Mesenchymal stem cell (in vitro differentiated cells and primary cell): ENCODE measurements at regions not wholly inside any gene's neighbourhood (a gene's known extent, or its start where the extent isn't known, plus 50 kb on each side); places are given as distances from the start of the nearest gene placed in this dataset.

ENCODE experiments used
- DNase-seq: peaks from one replicate; pipeline ENCODE4 v3.0.0-alpha.2; 2013
- H2AFZ ChIP-seq: one replicate; pipeline ENCODE4 v1.6.1; 2013; ENCODE audit warnings: low read depth, mild to moderate bottlenecking, control low read depth, inconsistent platforms, low read length, moderate library complexity
- H2AK5ac ChIP-seq: 2 replicates; pipeline ENCODE4 v1.6.1; 2013; ENCODE audit warnings: low read length, moderate library complexity, mild to moderate bottlenecking, inconsistent platforms; ENCODE audit not compliant: severe bottlenecking
- H2BK120ac ChIP-seq: one replicate; pipeline ENCODE4 v1.6.1; 2013; ENCODE audit warnings: low read depth, mild to moderate bottlenecking, inconsistent platforms, low read length, moderate library complexity
- H2BK12ac ChIP-seq, 2 experiments: one replicate each; pipeline ENCODE4 v1.6.1; 2013; ENCODE audit warnings: inconsistent platforms in 2 of 2, low read length in 2 of 2, mild to moderate bottlenecking in 2 of 2, moderate library complexity in 2 of 2, control low read depth in 1 of 2
- H2BK15ac ChIP-seq: one replicate; pipeline ENCODE4 v1.6.1; 2013; ENCODE audit warnings: mild to moderate bottlenecking, low read depth, inconsistent platforms; ENCODE audit not compliant: poor library complexity, severe bottlenecking
- H2BK5ac ChIP-seq: 2 replicates; pipeline ENCODE4 v1.6.1; 2013; ENCODE audit warnings: low read depth, mild to moderate bottlenecking, low read length, control low read depth, inconsistent platforms; ENCODE audit not compliant: poor library complexity, severe bottlenecking
- H3K14ac ChIP-seq, 2 experiments: one replicate each; pipeline ENCODE4 v1.6.1; 2013; ENCODE audit warnings: inconsistent platforms in 2 of 2, low read length in 2 of 2, control low read depth in 1 of 2, mild to moderate bottlenecking in 1 of 2, moderate library complexity in 1 of 2
- H3K18ac ChIP-seq, 2 experiments: one replicate each; pipeline ENCODE4 v1.6.1; 2013; ENCODE audit warnings: inconsistent platforms in 2 of 2, low read length in 2 of 2, control low read depth in 1 of 2, low read depth in 1 of 2, mild to moderate bottlenecking in 1 of 2
- H3K23ac ChIP-seq, 2 experiments: one replicate each; pipeline ENCODE4 v1.6.1; 2013; ENCODE audit warnings: inconsistent platforms in 2 of 2, low read length in 2 of 2, mild to moderate bottlenecking in 2 of 2, moderate library complexity in 2 of 2, control low read depth in 1 of 2
- H3K27ac ChIP-seq: 2 replicates; pipeline ENCODE4 v1.5.1; 2013; ENCODE audit warnings: mild to moderate bottlenecking, moderate library complexity, low read length, control low read depth, inconsistent platforms; ENCODE audit not compliant: poor library complexity, severe bottlenecking
- H3K27me3 ChIP-seq, 2 experiments: 2 replicates each; pipeline versions ENCODE4 v1.6.1 to v1.7.0; 2013; ENCODE audit warnings: low read length in 2 of 2, mild to moderate bottlenecking in 2 of 2, moderate library complexity in 2 of 2, control low read depth in 1 of 2, inconsistent platforms in 1 of 2; ENCODE audit not compliant: control insufficient read depth in 1 of 2, insufficient read depth in 1 of 2
- H3K36me3 ChIP-seq, 2 experiments: 2 replicates each; pipeline versions ENCODE4 v1.6.1 to v1.7.0; 2013; ENCODE audit warnings: low read length in 2 of 2, control low read depth in 1 of 2, inconsistent platforms in 1 of 2, low read depth in 1 of 2, mild to moderate bottlenecking in 1 of 2; ENCODE audit not compliant: insufficient read depth in 2 of 2, control insufficient read depth in 1 of 2
- H3K4ac ChIP-seq, 2 experiments: one replicate each; pipeline ENCODE4 v1.6.1; 2013; ENCODE audit warnings: inconsistent platforms in 2 of 2, low read length in 2 of 2, mild to moderate bottlenecking in 2 of 2, moderate library complexity in 2 of 2, control low read depth in 1 of 2, low read depth in 1 of 2
- H3K4me1 ChIP-seq: 2 replicates; pipeline ENCODE4 v1.6.1; 2013; ENCODE audit warnings: low read depth, low read length, control low read depth; ENCODE audit not compliant: control insufficient read depth, insufficient read depth
- H3K4me2 ChIP-seq: 2 replicates; pipeline ENCODE4 v1.6.1; 2013; ENCODE audit warnings: low read length, mild to moderate bottlenecking, inconsistent platforms; ENCODE audit not compliant: poor library complexity, severe bottlenecking
- H3K4me3 ChIP-seq, 2 experiments: 2 replicates each; pipeline versions ENCODE4 v1.5.1 to v1.7.0; 2013; ENCODE audit warnings: low read length in 2 of 2, mild to moderate bottlenecking in 2 of 2, control low read depth in 1 of 2, low read depth in 1 of 2; ENCODE audit not compliant: insufficient read depth in 1 of 2
- H3K79me1 ChIP-seq: replicated peaks from 2 replicates; pipeline ENCODE4 v1.6.1; 2013; ENCODE audit warnings: mild to moderate bottlenecking, control low read depth, low read length, inconsistent platforms; ENCODE audit not compliant: poor library complexity, severe bottlenecking
- H3K9ac ChIP-seq: 2 replicates; pipeline ENCODE4 v1.7.0; 2013; ENCODE audit warnings: mild to moderate bottlenecking, low read length, moderate library complexity
- H3K9me3 ChIP-seq: 2 replicates; pipeline ENCODE4 v1.7.0; 2013; ENCODE audit warnings: mild to moderate bottlenecking, low read length; ENCODE audit not compliant: control insufficient read depth
- H4K8ac ChIP-seq: one replicate; pipeline ENCODE4 v1.6.1; 2013; ENCODE audit warnings: inconsistent platforms, mild to moderate bottlenecking, low read length, moderate library complexity
- H4K91ac ChIP-seq: one replicate; pipeline ENCODE4 v1.6.1; 2013; ENCODE audit warnings: mild to moderate bottlenecking, low read length, inconsistent platforms
- WGBS: methylation state at CpG from one replicate; pipeline ENCODE4 v1.1.7; 2013; ENCODE audit warnings: mixed read lengths; 5-methylcytosine and 5-hydroxymethylcytosine counted together

- Histone ChIP-seq H3K4me1 (no peaks in the 10 kb centered on the region), H3K27me3 (no peaks in the 10 kb centered on the region), H3K4me3 (no peak overlapping the region), H3K4me2 (no peak overlapping the region), H3K23ac (no peak overlapping the region), H3K27ac (no peak overlapping the region), H3K9ac (no peak overlapping the region), H2BK5ac (no peak overlapping the region), H3K9me3 (no peaks in the 10 kb centered on the region), H3K18ac (no peak overlapping the region), H3K36me3 (no peaks in the 10 kb centered on the region), H2BK15ac (no peak overlapping the region), H4K8ac (no peak overlapping the region), H2AK5ac (no peak overlapping the region), H2BK120ac (no peak overlapping the region), H3K14ac (no peak overlapping the region), H3K4ac (no peak overlapping the region), H3K79me1 (no peaks in the 10 kb centered on the region), H2BK12ac (no peak overlapping the region), H4K91ac (no peak overlapping the region), H2AFZ (no peak overlapping the region)
- 100% methylated on average over 2 of the region's 2 CpGs for WGBS
- DNase-seq: no peak
These were observed 1192.8 kb downstream of the FLRT2 start for GRCh38 chr14:86722612-86723253.

DNA sequence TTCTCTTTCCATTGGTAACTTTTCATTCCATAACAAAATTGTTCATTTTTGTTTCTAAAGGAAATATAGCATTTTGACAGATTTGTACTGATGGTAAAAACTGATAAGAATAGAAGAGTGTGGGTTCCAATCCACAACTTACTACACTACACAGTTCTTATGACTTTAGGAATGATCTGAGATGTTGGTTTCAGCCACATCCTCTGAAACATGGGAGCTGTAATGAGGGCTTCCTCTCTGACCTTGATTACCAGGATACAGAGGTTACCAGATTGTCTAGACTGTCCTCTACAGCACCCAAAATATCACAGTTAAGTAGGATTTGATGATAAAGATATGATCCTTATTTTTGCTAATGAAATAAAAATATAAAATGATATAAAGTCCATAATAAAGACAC, 1184.6 kb downstream of the FLRT2 start:
- Histone ChIP-seq H3K4me3 (no peak overlapping the region), H2BK15ac (no peak overlapping the region), H2BK5ac (no peak overlapping the region), H3K79me1 (no peaks in the 10 kb centered on the region), H3K4me1 (no peaks in the 10 kb centered on the region), H2AK5ac (no peak overlapping the region), H3K27ac (no peak overlapping the region), H3K27me3 (no peaks in the 10 kb centered on the region), H3K14ac (no peak overlapping the region), H3K23ac (no peak overlapping the region), H3K9ac (no peak overlapping the region), H3K4ac (no peak overlapping the region), H4K8ac (no peak overlapping the region), H3K18ac (no peak overlapping the region), H2BK12ac (no peak overlapping the region), H2AFZ (no peak overlapping the region), H4K91ac (no peak overlapping the region), H3K4me2 (no peak overlapping the region), H3K36me3 (no peaks in the 10 kb centered on the region), H3K9me3 (no peaks in the 10 kb centered on the region), H2BK120ac (no peak overlapping the region)
- no peak for DNase-seq

GRCh38 chr14:86714153-86714552, 1184.2 kb downstream of the FLRT2 start:
- Histone ChIP-seq H3K4me1 (no peaks in the 10 kb centered on the region), H3K4me2 (no peak overlapping the region), H2BK5ac (no peak overlapping the region), H2AFZ (no peak overlapping the region), H3K79me1 (no peaks in the 10 kb centered on the region), H3K14ac (no peak overlapping the region), H2BK12ac (no peak overlapping the region), H3K18ac (no peak overlapping the region), H4K91ac (no peak overlapping the region), H4K8ac (no peak overlapping the region), H3K27me3 (no peaks in the 10 kb centered on the region), H2BK120ac (no peak overlapping the region), H3K9ac (no peak overlapping the region), H3K4ac (no peak overlapping the region), H3K4me3 (no peak overlapping the region), H3K36me3 (no peaks in the 10 kb centered on the region), H3K23ac (no peak overlapping the region), H2AK5ac (no peak overlapping the region), H3K27ac (no peak overlapping the region), H2BK15ac (no peak overlapping the region), H3K9me3 (no peaks in the 10 kb centered on the region)
- DNase-seq: no peak
- 97% methylated on average over 2 of the region's 2 CpGs for WGBS

- H2AK5ac ChIP-seq: no peak overlapping the region
- H3K4ac ChIP-seq: no peak overlapping the region
- no peak overlapping the region for H3K14ac ChIP-seq
- no peaks in the 10 kb centered on the region for H3K27me3 ChIP-seq
- no peak overlapping the region for H2BK120ac ChIP-seq
- no peaks in the 10 kb centered on the region for H3K36me3 ChIP-seq
- WGBS: 65% methylated on average over 4 of the region's 4 CpGs
- no peak overlapping the region for H4K91ac ChIP-seq
- no peaks in the 10 kb centered on the region for H3K79me1 ChIP-seq
- H2AFZ ChIP-seq: no peak overlapping the region
- no peak overlapping the region for H3K4me3 ChIP-seq
- H3K4me2 ChIP-seq: no peak overlapping the region
- H2BK15ac ChIP-seq: no peak overlapping the region
- H3K23ac ChIP-seq: no peak overlapping the region
- no peaks in the 10 kb centered on the region for H3K4me1 ChIP-seq
- no peaks in the 10 kb centered on the region for H3K9me3 ChIP-seq
- H3K18ac ChIP-seq: no peak overlapping the region
- H3K27ac ChIP-seq: no peak overlapping the region
- DNase-seq: no peak
- no peak overlapping the region for H4K8ac ChIP-seq
- no peak overlapping the region for H3K9ac ChIP-seq
- H2BK12ac ChIP-seq: no peak overlapping the region
- no peak overlapping the region for H2BK5ac ChIP-seq
These were observed 1182.8 kb downstream of the FLRT2 start for GRCh38 chr14:86712727-86713126.
